K562 (cell line): ENCODE measurements at regions not wholly inside any gene's neighbourhood (a gene's known extent, or its start where the extent isn't known, plus 50 kb on each side); places are given as distances from the start of the nearest gene placed in this dataset.

Experiments
- BACH1 ChIP-seq: fragments of 200-800 bp; sonication (Bioruptor generic); IDR thresholded peaks from 2 replicates; pipeline ENCODE4 v1.6.1; 2016; ENCODE audit warnings: missing genetic modification characterization, missing compliant biosample characterization
- DMBX1 ChIP-seq: fragments of 250-450 bp; sonication (Bioruptor Pico); IDR thresholded peaks from 2 replicates; pipeline ENCODE4 v1.8.0; 2022; ENCODE audit warnings: inconsistent platforms, mild to moderate bottlenecking, moderate library complexity, borderline replicate concordance
- E2F3 ChIP-seq: fragments of 250-450 bp; sonication (Bioruptor Pico); IDR thresholded peaks from 2 replicates; pipeline ENCODE4 v1.4.0; 2020; ENCODE audit warnings: mild to moderate bottlenecking
- ESRRA ChIP-seq: fragments of 450-650 bp; IDR thresholded peaks from 2 replicates; pipeline ENCODE4 v1.6.1; 2014; ENCODE audit warnings: low read depth, mild to moderate bottlenecking, moderate library complexity, borderline replicate concordance
- NBN ChIP-seq: fragments of 450-650 bp; IDR thresholded peaks from 2 replicates; pipeline ENCODE4 v1.6.1; 2016; ENCODE audit warnings: low read depth, mild to moderate bottlenecking
- PTBP1 ChIP-seq: fragments of 200-400 bp; formaldehyde crosslinking; IDR thresholded peaks from 2 replicates; pipeline ENCODE4 v1.6.1; 2017; ENCODE audit warnings: low read depth, low read length
- ZNF444 ChIP-seq: fragments of 250-450 bp; sonication (Bioruptor Pico); IDR thresholded peaks from 2 replicates; pipeline ENCODE4 v1.4.0; 2020; ENCODE audit warnings: mild to moderate bottlenecking, moderate library complexity
- TF ChIP-seq, protein P1 (sequence below): sonication (generic); formaldehyde crosslinking; IDR thresholded peaks from 2 replicates; pipeline ENCODE4 v1.8.0; 2022; ENCODE audit warnings: mild to moderate bottlenecking, missing genetic modification reagents
- TF ChIP-seq, protein P2 (sequence below): sonication (generic); formaldehyde crosslinking; IDR thresholded peaks from 2 replicates; pipeline ENCODE4 v1.8.0; 2022; ENCODE audit warnings: mild to moderate bottlenecking, missing genetic modification reagents, borderline replicate concordance
- TF ChIP-seq, protein P3 (sequence below): fragments of 250-450 bp; sonication (Bioruptor Pico); IDR thresholded peaks from 2 replicates; pipeline ENCODE4 v1.5.0; 2020; ENCODE audit warnings: mild to moderate bottlenecking, borderline replicate concordance
- TF ChIP-seq, protein P4 (sequence below): sonication (generic); formaldehyde crosslinking; IDR thresholded peaks from 2 replicates; pipeline ENCODE4 v1.8.0; 2023; ENCODE audit warnings: missing genetic modification reagents, mild to moderate bottlenecking, borderline replicate concordance
- TF ChIP-seq, protein P5 (sequence below): sonication (generic); formaldehyde crosslinking; IDR thresholded peaks from 2 replicates; pipeline ENCODE4 v1.8.0; 2022; ENCODE audit warnings: missing genetic modification reagents, mild to moderate bottlenecking, borderline replicate concordance

DNA sequence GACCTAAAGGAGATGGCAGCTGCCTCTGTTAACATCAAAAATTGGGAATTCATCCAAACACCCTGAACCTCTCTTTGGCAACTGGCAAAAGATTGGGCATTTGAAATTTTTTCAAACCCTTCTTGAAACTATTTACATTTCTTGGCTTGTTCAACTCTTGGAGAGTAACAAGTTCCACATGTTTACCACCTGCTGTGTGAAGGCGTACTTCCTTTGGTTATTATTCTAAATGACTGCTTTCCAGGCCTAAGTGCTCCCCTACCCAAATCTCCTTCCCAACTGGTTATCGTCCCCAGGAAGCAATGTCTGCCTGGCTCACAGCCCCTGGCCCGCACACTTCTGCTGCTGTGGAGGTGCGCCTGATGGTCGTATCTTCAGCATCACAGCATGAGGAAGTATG, 422.7 kb downstream of the DMAC1 start (continued):
- TF ChIP-seq, protein P1, sequence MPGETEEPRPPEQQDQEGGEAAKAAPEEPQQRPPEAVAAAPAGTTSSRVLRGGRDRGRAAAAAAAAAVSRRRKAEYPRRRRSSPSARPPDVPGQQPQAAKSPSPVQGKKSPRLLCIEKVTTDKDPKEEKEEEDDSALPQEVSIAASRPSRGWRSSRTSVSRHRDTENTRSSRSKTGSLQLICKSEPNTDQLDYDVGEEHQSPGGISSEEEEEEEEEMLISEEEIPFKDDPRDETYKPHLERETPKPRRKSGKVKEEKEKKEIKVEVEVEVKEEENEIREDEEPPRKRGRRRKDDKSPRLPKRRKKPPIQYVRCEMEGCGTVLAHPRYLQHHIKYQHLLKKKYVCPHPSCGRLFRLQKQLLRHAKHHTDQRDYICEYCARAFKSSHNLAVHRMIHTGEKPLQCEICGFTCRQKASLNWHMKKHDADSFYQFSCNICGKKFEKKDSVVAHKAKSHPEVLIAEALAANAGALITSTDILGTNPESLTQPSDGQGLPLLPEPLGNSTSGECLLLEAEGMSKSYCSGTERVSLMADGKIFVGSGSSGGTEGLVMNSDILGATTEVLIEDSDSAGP: no peak
- TF ChIP-seq BACH1 (tag) (no peak), NBN (no peak), ZNF444 (no peak), ESRRA (no peak), E2F3 (CRISPR knock-in tag) (no peak), DMBX1 (CRISPR knock-in tag) (no peak), PTBP1 (no peak)
- TF ChIP-seq, protein P2, sequence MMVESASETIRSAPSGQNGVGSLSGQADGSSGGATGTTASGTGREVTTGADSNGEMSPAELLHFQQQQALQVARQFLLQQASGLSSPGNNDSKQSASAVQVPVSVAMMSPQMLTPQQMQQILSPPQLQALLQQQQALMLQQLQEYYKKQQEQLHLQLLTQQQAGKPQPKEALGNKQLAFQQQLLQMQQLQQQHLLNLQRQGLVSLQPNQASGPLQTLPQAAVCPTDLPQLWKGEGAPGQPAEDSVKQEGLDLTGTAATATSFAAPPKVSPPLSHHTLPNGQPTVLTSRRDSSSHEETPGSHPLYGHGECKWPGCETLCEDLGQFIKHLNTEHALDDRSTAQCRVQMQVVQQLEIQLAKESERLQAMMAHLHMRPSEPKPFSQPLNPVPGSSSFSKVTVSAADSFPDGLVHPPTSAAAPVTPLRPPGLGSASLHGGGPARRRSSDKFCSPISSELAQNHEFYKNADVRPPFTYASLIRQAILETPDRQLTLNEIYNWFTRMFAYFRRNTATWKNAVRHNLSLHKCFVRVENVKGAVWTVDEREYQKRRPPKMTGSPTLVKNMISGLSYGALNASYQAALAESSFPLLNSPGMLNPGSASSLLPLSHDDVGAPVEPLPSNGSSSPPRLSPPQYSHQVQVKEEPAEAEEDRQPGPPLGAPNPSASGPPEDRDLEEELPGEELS: no peak
- TF ChIP-seq, protein P3, sequence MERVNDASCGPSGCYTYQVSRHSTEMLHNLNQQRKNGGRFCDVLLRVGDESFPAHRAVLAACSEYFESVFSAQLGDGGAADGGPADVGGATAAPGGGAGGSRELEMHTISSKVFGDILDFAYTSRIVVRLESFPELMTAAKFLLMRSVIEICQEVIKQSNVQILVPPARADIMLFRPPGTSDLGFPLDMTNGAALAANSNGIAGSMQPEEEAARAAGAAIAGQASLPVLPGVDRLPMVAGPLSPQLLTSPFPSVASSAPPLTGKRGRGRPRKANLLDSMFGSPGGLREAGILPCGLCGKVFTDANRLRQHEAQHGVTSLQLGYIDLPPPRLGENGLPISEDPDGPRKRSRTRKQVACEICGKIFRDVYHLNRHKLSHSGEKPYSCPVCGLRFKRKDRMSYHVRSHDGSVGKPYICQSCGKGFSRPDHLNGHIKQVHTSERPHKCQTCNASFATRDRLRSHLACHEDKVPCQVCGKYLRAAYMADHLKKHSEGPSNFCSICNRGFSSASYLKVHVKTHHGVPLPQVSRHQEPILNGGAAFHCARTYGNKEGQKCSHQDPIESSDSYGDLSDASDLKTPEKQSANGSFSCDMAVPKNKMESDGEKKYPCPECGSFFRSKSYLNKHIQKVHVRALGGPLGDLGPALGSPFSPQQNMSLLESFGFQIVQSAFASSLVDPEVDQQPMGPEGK (CRISPR knock-in tag): no peak
- TF ChIP-seq, protein P4, sequence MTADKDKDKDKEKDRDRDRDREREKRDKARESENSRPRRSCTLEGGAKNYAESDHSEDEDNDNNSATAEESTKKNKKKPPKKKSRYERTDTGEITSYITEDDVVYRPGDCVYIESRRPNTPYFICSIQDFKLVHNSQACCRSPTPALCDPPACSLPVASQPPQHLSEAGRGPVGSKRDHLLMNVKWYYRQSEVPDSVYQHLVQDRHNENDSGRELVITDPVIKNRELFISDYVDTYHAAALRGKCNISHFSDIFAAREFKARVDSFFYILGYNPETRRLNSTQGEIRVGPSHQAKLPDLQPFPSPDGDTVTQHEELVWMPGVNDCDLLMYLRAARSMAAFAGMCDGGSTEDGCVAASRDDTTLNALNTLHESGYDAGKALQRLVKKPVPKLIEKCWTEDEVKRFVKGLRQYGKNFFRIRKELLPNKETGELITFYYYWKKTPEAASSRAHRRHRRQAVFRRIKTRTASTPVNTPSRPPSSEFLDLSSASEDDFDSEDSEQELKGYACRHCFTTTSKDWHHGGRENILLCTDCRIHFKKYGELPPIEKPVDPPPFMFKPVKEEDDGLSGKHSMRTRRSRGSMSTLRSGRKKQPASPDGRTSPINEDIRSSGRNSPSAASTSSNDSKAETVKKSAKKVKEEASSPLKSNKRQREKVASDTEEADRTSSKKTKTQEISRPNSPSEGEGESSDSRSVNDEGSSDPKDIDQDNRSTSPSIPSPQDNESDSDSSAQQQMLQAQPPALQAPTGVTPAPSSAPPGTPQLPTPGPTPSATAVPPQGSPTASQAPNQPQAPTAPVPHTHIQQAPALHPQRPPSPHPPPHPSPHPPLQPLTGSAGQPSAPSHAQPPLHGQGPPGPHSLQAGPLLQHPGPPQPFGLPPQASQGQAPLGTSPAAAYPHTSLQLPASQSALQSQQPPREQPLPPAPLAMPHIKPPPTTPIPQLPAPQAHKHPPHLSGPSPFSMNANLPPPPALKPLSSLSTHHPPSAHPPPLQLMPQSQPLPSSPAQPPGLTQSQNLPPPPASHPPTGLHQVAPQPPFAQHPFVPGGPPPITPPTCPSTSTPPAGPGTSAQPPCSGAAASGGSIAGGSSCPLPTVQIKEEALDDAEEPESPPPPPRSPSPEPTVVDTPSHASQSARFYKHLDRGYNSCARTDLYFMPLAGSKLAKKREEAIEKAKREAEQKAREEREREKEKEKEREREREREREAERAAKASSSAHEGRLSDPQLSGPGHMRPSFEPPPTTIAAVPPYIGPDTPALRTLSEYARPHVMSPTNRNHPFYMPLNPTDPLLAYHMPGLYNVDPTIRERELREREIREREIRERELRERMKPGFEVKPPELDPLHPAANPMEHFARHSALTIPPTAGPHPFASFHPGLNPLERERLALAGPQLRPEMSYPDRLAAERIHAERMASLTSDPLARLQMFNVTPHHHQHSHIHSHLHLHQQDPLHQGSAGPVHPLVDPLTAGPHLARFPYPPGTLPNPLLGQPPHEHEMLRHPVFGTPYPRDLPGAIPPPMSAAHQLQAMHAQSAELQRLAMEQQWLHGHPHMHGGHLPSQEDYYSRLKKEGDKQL (CRISPR knock-in tag): no peak
- TF ChIP-seq, protein P5, sequence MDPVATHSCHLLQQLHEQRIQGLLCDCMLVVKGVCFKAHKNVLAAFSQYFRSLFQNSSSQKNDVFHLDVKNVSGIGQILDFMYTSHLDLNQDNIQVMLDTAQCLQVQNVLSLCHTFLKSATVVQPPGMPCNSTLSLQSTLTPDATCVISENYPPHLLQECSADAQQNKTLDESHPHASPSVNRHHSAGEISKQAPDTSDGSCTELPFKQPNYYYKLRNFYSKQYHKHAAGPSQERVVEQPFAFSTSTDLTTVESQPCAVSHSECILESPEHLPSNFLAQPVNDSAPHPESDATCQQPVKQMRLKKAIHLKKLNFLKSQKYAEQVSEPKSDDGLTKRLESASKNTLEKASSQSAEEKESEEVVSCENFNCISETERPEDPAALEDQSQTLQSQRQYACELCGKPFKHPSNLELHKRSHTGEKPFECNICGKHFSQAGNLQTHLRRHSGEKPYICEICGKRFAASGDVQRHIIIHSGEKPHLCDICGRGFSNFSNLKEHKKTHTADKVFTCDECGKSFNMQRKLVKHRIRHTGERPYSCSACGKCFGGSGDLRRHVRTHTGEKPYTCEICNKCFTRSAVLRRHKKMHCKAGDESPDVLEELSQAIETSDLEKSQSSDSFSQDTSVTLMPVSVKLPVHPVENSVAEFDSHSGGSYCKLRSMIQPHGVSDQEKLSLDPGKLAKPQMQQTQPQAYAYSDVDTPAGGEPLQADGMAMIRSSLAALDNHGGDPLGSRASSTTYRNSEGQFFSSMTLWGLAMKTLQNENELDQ (CRISPR knock-in tag): no peak
